Loucy (cell line): ENCODE measurements at regions not wholly inside any gene's neighbourhood (a gene's known extent, or its start where the extent isn't known, plus 50 kb on each side); places are given as distances from the start of the nearest gene placed in this dataset.

ENCODE experiments used
- CTCF ChIP-seq: fragments of 200-600 bp; sonication (generic); conservative IDR thresholded peaks from 2 replicates; pipeline ENCODE4 v1.5.1; 2014; ENCODE audit warnings: mild to moderate bottlenecking, antibody characterized with exemption, low read length
- EZH2phosphoT487 ChIP-seq: fragments of 200-600 bp; IDR thresholded peaks from 2 replicates; pipeline ENCODE4 v1.6.1; 2018; ENCODE audit warnings: antibody characterized with exemption, mild to moderate bottlenecking, moderate library complexity, borderline replicate concordance

DNA sequence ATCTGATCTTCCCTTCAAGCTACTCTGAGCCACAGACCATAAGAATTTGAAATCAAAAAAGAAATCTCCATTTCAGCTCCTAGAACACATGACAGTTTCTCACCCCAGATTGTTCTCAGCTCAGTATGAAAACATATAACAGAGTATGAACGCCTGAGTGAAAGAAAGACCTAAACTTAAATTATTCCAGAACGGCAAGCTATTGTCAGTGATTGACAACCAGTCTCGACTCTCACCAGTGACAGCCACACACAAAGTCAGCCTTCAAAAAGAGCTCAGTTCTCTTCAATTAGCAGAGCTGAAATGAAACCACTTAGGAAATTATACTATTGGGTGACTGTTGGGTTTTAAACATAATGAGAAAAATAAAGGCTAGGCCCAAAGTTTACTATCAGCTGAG is 312.8 kb downstream of the OMA1 start:
- no peak for TF ChIP-seq CTCF
- TF ChIP-seq EZH2phosphoT487, result no peak
